HPDE6-E6E7 (cell line): ENCODE measurements at regions not wholly inside any gene's neighbourhood (a gene's known extent, or its start where the extent isn't known, plus 50 kb on each side); places are given as distances from the start of the nearest gene placed in this dataset.
"Not testable (repeated sequence)": the region's sequence is repeated elsewhere in the genome, so short reads cannot be mapped to it uniquely, and the experiment has no call there.

Experiments
- DNase-seq: peaks from one replicate; pipeline ENCODE4 v3.0.0; 2011; ENCODE audit warnings: missing footprints; ENCODE audit errors: extremely low spot score

DNA sequence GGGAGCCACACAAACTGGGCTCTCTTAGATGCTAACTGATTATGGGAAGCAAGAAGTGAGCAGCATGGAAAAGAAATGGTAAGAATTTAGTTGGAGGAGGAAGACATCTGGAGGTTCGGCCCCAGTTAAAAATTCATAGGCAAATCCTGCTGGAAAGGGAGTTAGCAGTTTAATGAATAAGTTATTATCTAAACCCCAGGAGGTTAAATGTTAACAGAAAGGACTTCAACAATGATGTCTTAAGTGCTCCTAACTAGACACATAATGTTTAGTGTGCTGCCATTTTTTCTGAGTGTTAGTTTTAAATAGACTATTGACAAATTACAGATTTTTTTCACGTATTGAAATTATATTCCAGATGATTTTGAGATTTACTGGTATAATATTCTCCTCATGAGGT, 1265.3 kb upstream of the ADGRL2 start:
- no peak for DNase-seq

DNA sequence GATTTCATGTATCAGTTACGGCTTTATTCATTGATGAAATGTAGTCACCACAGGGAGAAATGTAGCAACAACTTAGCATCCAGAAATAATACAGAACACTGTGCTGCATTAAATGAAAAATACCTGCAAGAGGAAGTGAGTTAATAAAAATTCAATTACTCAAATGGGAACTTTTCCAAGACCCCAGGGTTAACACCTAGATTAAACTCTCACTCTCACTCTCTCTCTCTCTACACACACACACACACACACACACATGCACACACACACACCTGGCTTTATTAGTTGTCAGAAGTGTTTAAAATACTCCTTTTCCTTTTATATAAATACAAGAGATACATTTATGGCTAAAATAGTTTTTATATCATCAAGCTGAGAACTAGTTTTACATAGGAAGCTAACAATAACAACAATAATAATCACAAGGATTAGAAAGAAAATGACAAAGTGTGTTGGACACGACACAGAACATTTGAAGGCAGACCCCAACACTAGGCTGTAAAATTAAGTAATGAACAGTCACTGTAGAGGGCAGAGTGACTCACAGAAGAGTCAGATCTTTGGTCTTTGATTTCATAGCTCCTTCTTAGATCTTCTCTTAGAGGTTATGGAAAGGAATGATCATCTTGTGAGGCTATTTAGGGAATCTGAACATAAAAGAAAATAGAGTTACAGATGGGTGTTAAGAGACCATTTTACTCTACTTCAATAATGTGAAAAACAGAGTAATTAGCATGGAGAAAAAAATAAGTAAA, 1266.0 kb upstream of the ADGRL2 start:
- DNase-seq, result no peak

- DNase-seq, result no peak
These were observed 1266.9 kb upstream of the ADGRL2 start for GRCh38 chr1:80533775-80534334.

GRCh38 chr1:80533093-80533492, 1267.6 kb upstream of the ADGRL2 start:
- no peak for DNase-seq

DNA sequence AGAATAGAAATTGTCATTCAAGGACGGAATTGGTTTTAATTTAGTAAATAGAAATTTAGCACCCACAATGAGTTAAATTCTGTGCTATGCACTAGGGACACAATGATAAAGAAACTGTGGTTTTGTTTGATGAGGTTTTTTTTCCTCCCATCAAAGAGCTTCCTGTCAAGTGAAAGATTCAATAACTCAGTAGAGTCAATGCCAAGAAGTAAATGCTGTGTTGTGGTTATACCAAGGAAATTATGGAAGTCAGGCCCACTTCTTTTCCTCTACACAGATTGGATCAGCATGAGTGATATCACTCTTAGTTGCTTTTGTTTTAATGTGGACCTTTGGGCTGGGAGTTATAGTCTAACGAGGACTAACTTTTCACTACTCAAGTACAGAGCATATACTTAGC, 1269.6 kb upstream of the ADGRL2 start:
- no peak for DNase-seq

DNA sequence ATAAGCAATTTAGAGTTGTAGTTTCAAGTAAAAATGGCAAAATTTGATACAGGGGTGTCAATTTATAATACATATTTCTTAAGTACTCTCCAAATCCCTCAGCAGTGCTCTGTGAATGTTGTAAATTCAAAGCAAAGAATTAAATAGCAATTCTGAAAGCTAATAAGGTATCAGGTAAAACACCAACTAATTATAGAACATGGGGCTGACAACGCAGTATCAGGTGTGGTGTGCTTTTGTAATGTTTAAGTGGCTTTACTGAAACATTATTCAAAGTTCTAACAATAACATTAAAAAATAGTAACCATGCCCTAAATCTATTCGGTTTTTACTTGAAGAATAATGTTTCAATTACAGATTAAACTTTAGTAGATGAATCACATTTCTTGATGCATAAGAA, 1271.2 kb upstream of the ADGRL2 start:
- DNase-seq, result no peak

- no peak for DNase-seq
These were observed 1276.9 kb upstream of the ADGRL2 start for GRCh38 chr1:80523861-80524260.

DNA sequence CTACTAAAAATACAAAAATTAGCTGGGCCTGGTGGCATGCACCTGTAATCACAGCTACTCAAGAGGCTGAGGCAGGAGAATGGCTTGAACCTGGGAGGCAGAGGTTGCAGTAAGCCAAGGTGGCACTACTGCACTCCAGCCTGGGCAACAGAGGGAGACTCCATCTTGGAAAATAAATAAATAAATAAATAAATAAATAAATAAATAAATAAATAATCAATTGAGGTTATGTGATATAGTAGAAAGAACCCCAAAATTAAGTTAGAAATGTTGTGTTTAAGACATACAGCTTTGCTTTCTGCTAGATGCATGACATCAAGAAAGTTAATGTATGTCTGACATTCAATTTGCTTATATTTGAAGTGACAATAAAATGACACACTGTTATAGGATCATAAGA, 1277.7 kb upstream of the ADGRL2 start:
- not testable (repeated sequence) for DNase-seq

GRCh38 chr1:80520949-80521348, 1279.8 kb upstream of the ADGRL2 start:
- DNase-seq, result no peak

DNA sequence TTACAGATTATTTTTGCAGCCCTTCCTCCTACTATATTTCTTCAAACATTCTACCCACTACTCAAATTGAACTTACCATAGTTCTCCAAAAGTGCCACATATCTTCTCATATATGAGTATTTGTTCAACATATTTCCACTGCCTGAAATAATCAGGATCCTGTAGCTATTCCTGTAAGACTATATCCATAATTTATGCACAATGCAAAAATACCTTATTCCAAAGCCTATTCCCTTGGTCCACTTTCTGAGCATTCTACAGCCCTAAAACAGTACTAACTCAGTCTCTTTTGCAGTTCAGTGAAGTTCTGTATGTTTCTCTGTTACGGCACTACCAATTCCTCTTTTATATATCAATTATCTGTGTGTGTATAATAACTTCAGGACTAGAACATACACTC, 1283.7 kb upstream of the ADGRL2 start:
- DNase-seq, result no peak

- DNase-seq, result no peak
These were observed 1290.7 kb upstream of the ADGRL2 start for GRCh38 chr1:80509965-80510522.

DNA sequence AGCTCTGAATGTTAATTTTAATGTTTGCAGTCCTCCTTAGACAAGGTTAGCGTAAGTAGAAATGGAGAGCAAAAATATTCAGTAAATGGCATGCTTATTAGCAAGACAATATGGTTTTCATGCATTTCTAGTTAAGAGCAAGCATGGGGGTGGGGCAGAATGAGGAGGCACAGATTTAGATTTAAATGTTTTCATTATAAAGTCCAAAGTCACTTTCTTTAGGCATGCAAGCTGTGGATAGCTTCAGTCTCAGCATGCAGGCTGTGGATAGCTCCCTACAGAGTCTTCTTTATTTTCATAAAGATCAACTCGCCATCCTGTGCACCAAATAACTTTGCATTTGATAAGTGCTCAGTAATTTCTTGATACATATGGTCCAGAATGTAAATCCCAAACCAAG, 1294.5 kb upstream of the ADGRL2 start:
- DNase-seq, result no peak

GRCh38 chr1:80498673-80499072, 1302.1 kb upstream of the ADGRL2 start:
- no peak for DNase-seq

GRCh38 chr1:80495806-80496205, 1304.9 kb upstream of the ADGRL2 start:
- no peak for DNase-seq

DNA sequence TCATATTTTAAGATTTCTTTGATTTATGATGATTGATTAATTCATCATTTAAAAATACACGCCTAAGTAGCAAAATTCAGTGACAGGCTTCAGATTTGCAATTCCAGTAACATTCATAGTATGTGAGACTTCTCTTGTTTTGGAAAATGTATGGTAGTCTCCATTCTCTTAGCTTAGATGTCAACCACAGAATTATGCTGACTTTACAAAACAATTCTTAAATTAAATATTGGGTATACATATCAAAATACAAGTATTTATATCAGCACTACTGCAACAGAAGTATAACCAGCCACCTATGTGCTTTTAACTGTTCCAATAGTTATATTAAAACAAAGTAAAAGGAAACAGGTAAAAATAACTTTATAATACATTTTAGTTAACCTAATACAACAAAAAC, 1328.6 kb upstream of the ADGRL2 start:
- no peak for DNase-seq

DNA sequence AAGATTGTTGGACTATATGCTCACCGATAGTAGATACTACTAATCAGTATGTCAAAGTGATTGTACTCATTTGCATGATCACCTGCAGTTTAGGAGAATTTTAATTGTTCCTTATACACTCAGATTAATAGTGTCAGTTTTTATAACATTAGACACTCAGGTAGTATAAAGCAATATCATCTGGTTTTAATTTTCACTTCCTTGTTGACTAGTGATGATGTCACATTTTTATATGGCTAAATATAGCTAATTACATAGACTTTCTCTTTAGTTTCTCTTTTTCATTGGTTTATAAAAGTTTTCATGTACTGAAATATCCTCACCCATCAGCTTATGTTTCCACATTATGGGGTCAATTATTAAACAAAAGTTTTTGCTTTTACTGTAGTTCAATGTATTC, 1332.4 kb upstream of the ADGRL2 start:
- DNase-seq, result no peak

DNA sequence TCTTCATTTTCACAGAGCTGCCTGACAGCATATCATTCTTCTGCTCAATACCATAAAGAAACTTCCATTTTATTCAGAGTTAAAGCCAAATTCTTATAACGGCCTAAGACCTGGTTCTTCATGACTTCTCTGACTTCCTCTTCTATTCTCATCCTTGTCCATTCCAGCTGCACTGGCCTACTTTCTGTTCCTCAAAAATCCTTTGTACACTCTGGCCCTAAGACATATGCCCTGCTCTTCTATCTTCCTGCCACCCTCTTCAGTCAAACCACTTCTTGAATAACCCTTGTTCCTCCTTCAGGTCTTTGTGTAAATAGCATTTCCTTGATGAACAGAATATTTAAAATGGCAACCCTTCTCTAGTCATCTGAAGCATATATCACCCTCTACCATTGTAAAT, 1338.7 kb upstream of the ADGRL2 start:
- DNase-seq, result no peak

GRCh38 chr1:80457409-80457808, 1343.3 kb upstream of the ADGRL2 start:
- DNase-seq, result no peak

- no peak for DNase-seq
These were observed 1347.0 kb upstream of the ADGRL2 start for GRCh38 chr1:80453775-80454174.

GRCh38 chr1:80450711-80451110, 1350.0 kb upstream of the ADGRL2 start:
- DNase-seq, result no peak

DNA sequence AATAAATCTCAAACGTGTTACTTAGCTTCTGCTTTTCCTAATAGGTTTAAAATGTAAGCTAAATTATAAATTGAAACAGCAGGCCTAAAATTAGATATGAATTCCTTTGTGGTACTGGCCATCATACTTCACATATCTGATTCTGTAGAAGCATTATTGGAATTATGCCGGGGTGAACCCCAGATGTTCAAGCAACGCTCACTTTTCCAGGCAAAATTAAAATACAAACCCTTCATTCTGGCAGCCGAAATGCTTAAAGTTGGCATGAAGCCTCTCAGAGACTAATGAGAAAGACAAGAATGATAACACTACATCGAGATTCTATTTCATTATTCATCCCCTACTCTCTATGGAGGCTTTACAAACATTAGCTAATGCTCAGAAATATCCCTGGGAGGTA, 1352.7 kb upstream of the ADGRL2 start:
- DNase-seq, result no peak

DNA sequence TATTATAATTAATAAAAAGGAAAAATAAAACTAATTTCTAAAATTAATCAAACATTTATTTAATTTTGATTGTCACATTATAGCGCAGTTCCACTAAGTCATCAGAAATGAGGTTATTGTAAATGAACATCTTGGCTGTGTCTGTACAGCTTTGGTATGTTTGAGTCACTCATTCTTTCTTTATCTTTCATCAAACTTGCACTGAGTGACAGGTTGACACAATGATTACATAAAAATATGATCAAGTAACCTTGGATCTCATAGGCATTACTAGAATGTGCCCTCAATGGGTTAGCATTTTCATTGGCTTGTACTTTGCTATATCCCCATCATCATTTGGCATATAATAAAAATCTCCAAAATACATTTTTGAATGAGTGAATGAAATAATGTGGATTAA, 1353.2 kb upstream of the ADGRL2 start:
- DNase-seq, result no peak

DNA sequence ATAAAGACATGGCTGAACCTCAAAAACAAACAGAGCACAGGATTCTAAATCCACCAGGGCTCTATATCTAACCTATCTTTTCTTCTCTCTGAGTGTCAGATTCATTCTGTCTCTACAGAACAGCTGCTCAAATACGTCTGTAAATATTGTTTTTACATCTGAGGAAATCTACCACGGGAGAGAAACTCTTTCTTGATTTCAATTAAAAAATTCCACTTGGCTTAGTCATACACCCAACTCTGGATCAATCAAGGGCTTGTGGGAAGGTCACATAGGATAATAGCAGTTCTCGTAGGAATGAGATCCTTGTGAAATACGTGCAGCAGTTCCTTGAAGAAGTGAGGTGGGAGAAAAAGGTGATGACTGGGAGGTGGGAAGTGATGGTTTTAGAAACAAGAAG, 1355.7 kb upstream of the ADGRL2 start:
- DNase-seq, result no peak

DNA sequence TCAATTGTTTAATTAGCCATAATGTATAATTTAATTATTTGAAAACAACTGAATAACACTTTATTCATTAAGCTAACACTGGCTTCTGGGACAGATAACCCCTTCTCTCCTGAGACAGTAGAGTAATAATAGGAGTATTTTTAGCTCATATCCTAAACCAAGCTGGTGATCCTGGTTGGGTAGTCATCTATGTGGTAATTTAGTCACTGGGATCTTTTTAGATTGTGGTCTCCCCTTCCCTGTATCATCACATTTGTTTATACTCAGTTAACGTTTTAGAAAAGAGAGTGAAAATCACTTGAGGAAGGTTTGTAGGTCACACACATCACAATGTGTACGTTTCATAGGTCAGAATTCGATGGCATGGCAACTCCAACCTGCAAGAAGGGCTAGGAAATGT, 1356.6 kb upstream of the ADGRL2 start:
- no peak for DNase-seq
